CD8-positive, alpha-beta memory T cell (primary cell): ENCODE measurements at regions not wholly inside any gene's neighbourhood (a gene's known extent, or its start where the extent isn't known, plus 50 kb on each side); places are given as distances from the start of the nearest gene placed in this dataset.
"Not testable (repeated sequence)": the region's sequence is repeated elsewhere in the genome, so short reads cannot be mapped to it uniquely, and the experiment has no call there.

Source experiments
- CTCF ChIA-PET: fragments of 350-600 bp; sonication (Branson Sonifier 250); formaldehyde crosslinking; loops from one replicate; lab custom pipeline; 2021; ENCODE audit warnings: antibody characterized with exemption; lab: Charles Lee
- POLR2A ChIA-PET: fragments of 350-600 bp; sonication (Branson Sonifier 250); formaldehyde crosslinking; loops from one replicate; lab custom pipeline; 2021; ENCODE audit warnings: antibody characterized with exemption; lab: Charles Lee
- DNase-seq, 5 donors: peaks; one replicate each; pipeline versions ENCODE4 v3.0.0 to v3.0.0-alpha.2; 2020 to 2022; ENCODE audit warnings: mixed read lengths in 1 of 5
- H3K27ac ChIP-seq: one replicate; pipeline ENCODE4 v1.7.0; 2013; ENCODE audit warnings: low read depth, mild to moderate bottlenecking, low read length, moderate library complexity
- H3K27me3 ChIP-seq: 2 replicates; pipeline ENCODE4 v1.7.0; 2013; ENCODE audit warnings: low read length, mild to moderate bottlenecking; ENCODE audit not compliant: insufficient read depth, poor library complexity, severe bottlenecking
- H3K36me3 ChIP-seq: 2 replicates; pipeline ENCODE4 v1.7.0; 2013; ENCODE audit warnings: mild to moderate bottlenecking, low read length, moderate library complexity; ENCODE audit not compliant: insufficient read depth
- H3K4me1 ChIP-seq: 2 replicates; pipeline ENCODE4 v1.7.0; 2013; ENCODE audit warnings: mild to moderate bottlenecking, low read length, moderate library complexity; ENCODE audit not compliant: insufficient read depth
- H3K4me3 ChIP-seq: 2 replicates; pipeline ENCODE4 v1.7.0; 2013; ENCODE audit warnings: mild to moderate bottlenecking, low read length
- H3K9me3 ChIP-seq: 2 replicates; pipeline ENCODE4 v1.7.0; 2013; ENCODE audit warnings: mild to moderate bottlenecking, low read length
- H3K27ac Mint-ChIP-seq, 8 donors: one replicate each; pipeline ENCODE4 v1.8.0; 2020 to 2021; ENCODE audit warnings: mixed read lengths in 8 of 8, mild to moderate bottlenecking in 6 of 8, inconsistent platforms in 3 of 8, moderate library complexity in 3 of 8
- H3K27me3 Mint-ChIP-seq, 2 donors: one replicate each; pipeline ENCODE4 v1.8.0; 2020 to 2021; ENCODE audit warnings: mixed read lengths in 2 of 2, mild to moderate bottlenecking in 1 of 2, moderate library complexity in 1 of 2
- H3K36me3 Mint-ChIP-seq, 3 donors: one replicate each; pipeline ENCODE4 v1.8.0; 2020 to 2021; ENCODE audit warnings: mixed read lengths in 3 of 3, inconsistent platforms in 1 of 3, mild to moderate bottlenecking in 1 of 3
- H3K4me1 Mint-ChIP-seq, 3 donors: one replicate each; pipeline ENCODE4 v1.8.0; 2020 to 2021; ENCODE audit warnings: mixed read lengths in 3 of 3, inconsistent platforms in 1 of 3, mild to moderate bottlenecking in 1 of 3
- H3K4me3 Mint-ChIP-seq, 7 donors: one replicate each; pipeline ENCODE4 v1.8.0; 2020 to 2021; ENCODE audit warnings: mixed read lengths in 7 of 7, mild to moderate bottlenecking in 6 of 7, moderate library complexity in 4 of 7, inconsistent platforms in 2 of 7
- H3K9me3 Mint-ChIP-seq, 5 donors: one replicate each; pipeline ENCODE4 v1.8.0; 2020 to 2022; ENCODE audit warnings: mixed read lengths in 5 of 5, mild to moderate bottlenecking in 3 of 5, moderate library complexity in 2 of 5, inconsistent platforms in 1 of 5

- POLR2A ChIA-PET, result no interaction called here
- Mint-ChIP-seq H3K27ac (no peak overlapping the region), H3K4me1 (no peaks in the 10 kb centered on the region), H3K9me3 (peaks cover 3 to 17% (median 6%) of the 10 kb centered on the region in 5 donors), H3K27me3 (no peaks in the 10 kb centered on the region), H3K36me3 (no peaks in the 10 kb centered on the region), H3K4me3 (no peak overlapping the region)
- H3K9me3 ChIP-seq, result no peaks in the 10 kb centered on the region
- CTCF ChIA-PET, result no interaction called here
- no peaks in the 10 kb centered on the region for H3K36me3 ChIP-seq
- no peak overlapping the region for H3K4me3 ChIP-seq
- H3K27ac ChIP-seq, result no peak overlapping the region
- no peak for DNase-seq
- no peaks in the 10 kb centered on the region for H3K4me1 ChIP-seq
- H3K27me3 ChIP-seq, result no peaks in the 10 kb centered on the region
Measured at GRCh38 chr5:23428705-23429104, 78.7 kb upstream of the PRDM9 start.

- H3K27ac ChIP-seq, POLR2A ChIA-PET, H3K4me3 ChIP-seq, CTCF ChIA-PET, H3K9me3 ChIP-seq, H3K36me3 Mint-ChIP-seq, DNase-seq, H3K36me3 ChIP-seq, H3K4me3 Mint-ChIP-seq, H3K4me1 Mint-ChIP-seq, H3K27me3 ChIP-seq, H3K27ac Mint-ChIP-seq, H3K4me1 ChIP-seq, H3K27me3 Mint-ChIP-seq: not testable (repeated sequence)
- H3K9me3 Mint-ChIP-seq, result peaks cover 9 to 21% (median 16%) of the 10 kb centered on the region in 5 donors
Measured at GRCh38 chr5:23420214-23420613, 87.2 kb upstream of the PRDM9 start.

- no peaks in the 10 kb centered on the region for H3K9me3 ChIP-seq
- no peaks in the 10 kb centered on the region for H3K4me1 ChIP-seq
- Mint-ChIP-seq H3K4me1 (no peaks in the 10 kb centered on the region), H3K4me3 (no peak overlapping the region), H3K9me3 (peaks cover 9 to 20% (median 16%) of the 10 kb centered on the region in 5 donors), H3K27ac (no peak overlapping the region), H3K36me3 (no peaks in the 10 kb centered on the region), H3K27me3 (peaks cover 0 to 3% of the 10 kb centered on the region in 2 donors)
- no peaks in the 10 kb centered on the region for H3K27me3 ChIP-seq
- no peak overlapping the region for H3K4me3 ChIP-seq
- CTCF ChIA-PET, result no interaction called here
- no peak overlapping the region for H3K27ac ChIP-seq
- no peaks in the 10 kb centered on the region for H3K36me3 ChIP-seq
- POLR2A ChIA-PET, result no interaction called here
- DNase-seq, result no peak
Measured at GRCh38 chr5:23419115-23419514, 88.3 kb upstream of the PRDM9 start.

- ChIA-PET CTCF (no interaction called here), POLR2A (no interaction called here)
- Mint-ChIP-seq H3K27me3 (no peaks in the 10 kb centered on the region), H3K27ac (no peak overlapping the region), H3K4me3 (no peak overlapping the region), H3K36me3 (no peaks in the 10 kb centered on the region), H3K4me1 (no peaks in the 10 kb centered on the region), H3K9me3 (peaks cover 6 to 26% (median 23%) of the 10 kb centered on the region in 5 donors)
- H3K4me1 ChIP-seq, result no peaks in the 10 kb centered on the region
- no peaks in the 10 kb centered on the region for H3K36me3 ChIP-seq
- no peak overlapping the region for H3K4me3 ChIP-seq
- no peak for DNase-seq
- H3K27ac ChIP-seq, result no peak overlapping the region
- no peaks in the 10 kb centered on the region for H3K9me3 ChIP-seq
- no peaks in the 10 kb centered on the region for H3K27me3 ChIP-seq
Measured at GRCh38 chr5:23412515-23412914, 94.9 kb upstream of the PRDM9 start.

- no peaks in the 10 kb centered on the region for H3K36me3 ChIP-seq
- H3K27ac Mint-ChIP-seq, result no peak overlapping the region
- no peak overlapping the region for H3K4me3 Mint-ChIP-seq
- no peaks in the 10 kb centered on the region for H3K27me3 Mint-ChIP-seq
- H3K27me3 ChIP-seq, result no peaks in the 10 kb centered on the region
- no peak overlapping the region for H3K27ac ChIP-seq
- no peaks in the 10 kb centered on the region for H3K9me3 ChIP-seq
- ChIA-PET CTCF (no interaction called here), POLR2A (no interaction called here)
- H3K9me3 Mint-ChIP-seq, result peaks cover 6 to 29% (median 26%) of the 10 kb centered on the region in 5 donors
- no peaks in the 10 kb centered on the region for H3K36me3 Mint-ChIP-seq
- H3K4me1 ChIP-seq, result no peaks in the 10 kb centered on the region
- H3K4me1 Mint-ChIP-seq, result no peaks in the 10 kb centered on the region
- H3K4me3 ChIP-seq, result no peak overlapping the region
- DNase-seq, result no peak
Measured at GRCh38 chr5:23411994-23412393, 95.4 kb upstream of the PRDM9 start.

- H3K4me1 ChIP-seq, result no peaks in the 10 kb centered on the region
- no peaks in the 10 kb centered on the region for H3K9me3 ChIP-seq
- POLR2A ChIA-PET, result no interaction called here
- CTCF ChIA-PET, result no interaction called here
- no peak overlapping the region for H3K27ac ChIP-seq
- no peaks in the 10 kb centered on the region for H3K36me3 ChIP-seq
- no peaks in the 10 kb centered on the region for H3K36me3 Mint-ChIP-seq
- H3K4me3 Mint-ChIP-seq, result no peak overlapping the region
- H3K27ac Mint-ChIP-seq, result no peak overlapping the region
- no peak for DNase-seq
- no peaks in the 10 kb centered on the region for H3K27me3 Mint-ChIP-seq
- no peaks in the 10 kb centered on the region for H3K4me1 Mint-ChIP-seq
- H3K9me3 Mint-ChIP-seq, result peaks cover 6 to 28% (median 26%) of the 10 kb centered on the region in 5 donors
- no peaks in the 10 kb centered on the region for H3K27me3 ChIP-seq
- no peak overlapping the region for H3K4me3 ChIP-seq
Measured at GRCh38 chr5:23411200-23411599, 96.2 kb upstream of the PRDM9 start.

GRCh38 chr5:23410775-23411174 is 96.6 kb upstream of the PRDM9 start:
- DNase-seq, H3K4me3 Mint-ChIP-seq, H3K36me3 ChIP-seq, H3K27me3 ChIP-seq, CTCF ChIA-PET, H3K27me3 Mint-ChIP-seq, POLR2A ChIA-PET, H3K27ac ChIP-seq, H3K4me3 ChIP-seq, H3K4me1 ChIP-seq, H3K27ac Mint-ChIP-seq, H3K4me1 Mint-ChIP-seq, H3K36me3 Mint-ChIP-seq, H3K9me3 ChIP-seq: not testable (repeated sequence)
- H3K9me3 Mint-ChIP-seq, result peaks cover 6 to 28% (median 22%) of the 10 kb centered on the region in 5 donors

GRCh38 chr5:23405316-23406068 is 101.9 kb upstream of the PRDM9 start:
- H3K9me3 Mint-ChIP-seq, result peaks cover 3 to 28% (median 9%) of the 10 kb centered on the region in 5 donors
- DNase-seq, result no peak
- Histone ChIP-seq H3K9me3 (no peaks in the 10 kb centered on the region), H3K27ac (no peak overlapping the region), H3K4me1 (no peaks in the 10 kb centered on the region), H3K27me3 (no peaks in the 10 kb centered on the region), H3K36me3 (no peaks in the 10 kb centered on the region), H3K4me3 (no peak overlapping the region)
- H3K4me3 Mint-ChIP-seq, result no peak overlapping the region
- no peak overlapping the region for H3K27ac Mint-ChIP-seq
- no peaks in the 10 kb centered on the region for H3K36me3 Mint-ChIP-seq
- no peaks in the 10 kb centered on the region for H3K4me1 Mint-ChIP-seq
- H3K27me3 Mint-ChIP-seq, result no peaks in the 10 kb centered on the region
- ChIA-PET CTCF (no interaction called here), POLR2A (no interaction called here)
